K562 (cell line): ENCODE measurements at regions not wholly inside any gene's neighbourhood (a gene's known extent, or its start where the extent isn't known, plus 50 kb on each side); places are given as distances from the start of the nearest gene placed in this dataset.

ENCODE experiments used
- ATAC-seq: fragments of 200-7000 bp; cut with Tn5 transposase; 3 replicates; pipeline ENCODE4 v1.9.1; 2020; ENCODE audit warnings: moderate library complexity
- BruUV-seq: library from RNA; stranded (reverse); fragments of 400-500 nt; replicated peaks from 2 replicates; lab custom pipeline; 2021; lab: Mats Ljungman, UMichigan
- CTCF ChIA-PET: fragments of 300-600 bp; formaldehyde crosslinking; extraction: SDS; loops from one replicate; lab custom pipeline; 2021; ENCODE audit warnings: low intra/inter-chr PET ratio; lab: Yijun Ruan, JAX
- POLR2A ChIA-PET: fragments of 300-600, 350-650 bp; sonication (Branson Sonifier 250); formaldehyde crosslinking; extraction: SDS; loops from one replicate; lab custom pipeline; 2021; ENCODE audit warnings: antibody characterized with exemption, inconsistent platforms; lab: Yijun Ruan, JAX
- DNase-seq, 4 experiments: peaks; one replicate each; pipeline versions ENCODE4 v3.0.0 to v3.0.0-alpha.2; 2011 to 2018; ENCODE audit warnings: low spot score in 3 of 4, mixed read lengths in 3 of 4; ENCODE audit errors: extremely low read depth in 1 of 4
- FAIRE-seq: peaks from 2 replicates; lab custom pipeline; 2011; peaks lifted over from hg19 to GRCh38; lab: Jason Lieb, UNC
- H2AFZ ChIP-seq: 2 replicates; pipeline ENCODE4 v1.6.0; 2011; ENCODE audit warnings: low read depth, low read length, control low read depth, inconsistent platforms
- H3K27ac ChIP-seq: fragments of 200-600 bp; 3 replicates; pipeline ENCODE4 v1.8.0; 2011; ENCODE audit warnings: low read depth, mild to moderate bottlenecking, control low read depth, inconsistent platforms, low read length, moderate library complexity, mixed read lengths; ENCODE audit errors: extremely low read depth
- H3K27me3 ChIP-seq, 2 experiments: fragments of 300-600 bp in 1 of 2; 2 replicates in 1 of 2; 3 replicates in 1 of 2; pipeline versions ENCODE4 v1.6.0 to v1.8.0; 2011; ENCODE audit warnings: inconsistent platforms in 2 of 2, low read length in 2 of 2, mild to moderate bottlenecking in 1 of 2, mixed read lengths in 1 of 2, moderate library complexity in 1 of 2; ENCODE audit not compliant: control insufficient read depth in 2 of 2, insufficient read depth in 2 of 2
- H3K36me3 ChIP-seq: fragments of 300-600 bp; 3 replicates; pipeline ENCODE4 v1.8.0; 2011; ENCODE audit warnings: mild to moderate bottlenecking, low read length, inconsistent platforms; ENCODE audit not compliant: control insufficient read depth, insufficient read depth
- H3K4me1 ChIP-seq, 2 experiments: fragments of 200-600 bp in 1 of 2; replicated peaks in 1 of 2; 2 replicates in 1 of 2; 3 replicates in 1 of 2; pipeline versions ENCODE4 v1.5.1 to v1.8.0; 2011; ENCODE audit warnings: inconsistent platforms in 2 of 2, low read length in 2 of 2, mild to moderate bottlenecking in 1 of 2, mixed read lengths in 1 of 2, moderate library complexity in 1 of 2; ENCODE audit not compliant: control insufficient read depth in 2 of 2, insufficient read depth in 2 of 2
- H3K4me2 ChIP-seq: 2 replicates; pipeline ENCODE4 v1.6.1; 2011; ENCODE audit warnings: low read length, control low read depth, inconsistent platforms, mixed read lengths; ENCODE audit not compliant: insufficient read depth
- H3K4me3 ChIP-seq: fragments of 200-600 bp; sonication (generic), shearing (Covaris generic); 2 replicates; pipeline ENCODE4 v1.5.1; 2016; ENCODE audit warnings: control low read depth, inconsistent platforms
- H3K79me2 ChIP-seq: fragments of 200-600 bp; 3 replicates; pipeline ENCODE4 v1.8.0; 2011; ENCODE audit warnings: low read length, inconsistent platforms; ENCODE audit not compliant: control insufficient read depth, insufficient read depth
- H3K9ac ChIP-seq, 2 experiments: 2 replicates each; pipeline versions ENCODE4 v1.6.0 to v1.6.1; 2011; ENCODE audit warnings: low read depth in 2 of 2, low read length in 2 of 2, control low read depth in 1 of 2, inconsistent platforms in 1 of 2, mild to moderate bottlenecking in 1 of 2, mixed read lengths in 1 of 2; ENCODE audit not compliant: insufficient read depth in 1 of 2
- H3K9me1 ChIP-seq: one replicate; pipeline ENCODE4 v1.6.0; 2011; ENCODE audit warnings: inconsistent platforms, mild to moderate bottlenecking, low read length, moderate library complexity; ENCODE audit not compliant: control insufficient read depth, insufficient read depth
- H3K9me3 ChIP-seq: replicated peaks from 2 replicates; pipeline ENCODE4 v1.5.1; 2011; ENCODE audit warnings: low read depth, low read length, inconsistent platforms; ENCODE audit not compliant: control insufficient read depth, insufficient read depth
- H4K20me1 ChIP-seq: replicated peaks from 2 replicates; pipeline ENCODE4 v1.6.1; 2011; ENCODE audit warnings: low read length, inconsistent platforms, mixed read lengths; ENCODE audit not compliant: control insufficient read depth, insufficient read depth
- CHD2 ChIP-seq: IDR thresholded peaks from 2 replicates; pipeline ENCODE4 v1.6.1; 2011; ENCODE audit warnings: low read depth, low read length
- JUNB ChIP-seq: fragments of 450-650 bp; formaldehyde crosslinking; conservative IDR thresholded peaks from 2 replicates; pipeline ENCODE4 v1.4.0; 2020; ENCODE audit warnings: mild to moderate bottlenecking
- KAT7 ChIP-seq: sonication (generic); formaldehyde crosslinking; IDR thresholded peaks from 2 replicates; pipeline ENCODE4 v1.8.0; 2022; ENCODE audit warnings: missing genetic modification reagents, mild to moderate bottlenecking, borderline replicate concordance
- KLF13 ChIP-seq: fragments of 450-650 bp; IDR thresholded peaks from 2 replicates; pipeline ENCODE4 v1.6.1; 2016; ENCODE audit warnings: missing genetic modification characterization, low read depth, mild to moderate bottlenecking, missing compliant biosample characterization, moderate library complexity, borderline replicate concordance
- NCOA6 ChIP-seq: fragments of 450-650 bp; IDR thresholded peaks from 2 replicates; pipeline ENCODE4 v1.6.1; 2017; ENCODE audit warnings: mild to moderate bottlenecking
- TOE1 ChIP-seq, 2 experiments: fragments of 450-650 bp in 1 of 2; sonication (generic) in 1 of 2; formaldehyde crosslinking in 1 of 2; IDR thresholded peaks; 2 replicates each; pipeline versions ENCODE4 v1.7.1 to v1.8.0; 2016 to 2022; ENCODE audit warnings: borderline replicate concordance in 2 of 2, mild to moderate bottlenecking in 2 of 2, antibody characterized with exemption in 1 of 2, inconsistent platforms in 1 of 2, low read depth in 1 of 2, missing genetic modification reagents in 1 of 2, moderate library complexity in 1 of 2
- ZBTB40 ChIP-seq, 2 experiments: fragments of 450-650 bp in 1 of 2; sonication (generic) in 1 of 2; formaldehyde crosslinking in 1 of 2; IDR thresholded peaks; 2 replicates each; pipeline versions ENCODE4 v1.7.1 to v1.9.0; 2016 to 2022; ENCODE audit warnings: inconsistent platforms in 1 of 2, mild to moderate bottlenecking in 1 of 2, missing genetic modification reagents in 1 of 2
- ZNF12 ChIP-seq: sonication (generic); formaldehyde crosslinking; IDR thresholded peaks from 2 replicates; pipeline ENCODE4 v1.4.0; 2020; ENCODE audit warnings: mild to moderate bottlenecking, missing genetic modification reagents
- WGBS: fragments of 100-300 bp; shearing (Covaris generic); methylation state at CpG from one replicate; pipeline ENCODE4 v1.1.6; 2016; ENCODE audit warnings: low coverage, mixed read lengths; ENCODE audit not compliant: insufficient coverage; ENCODE audit errors: missing lambda C conversion rate; 5-methylcytosine and 5-hydroxymethylcytosine counted together
- in situ Hi-C: fragments of 300-500 bp; cut with MboI; formaldehyde crosslinking; loops from 4 replicates; pipeline ENCODE4 v1.15.0; 2018; ENCODE audit warnings: inconsistent platforms, mixed read lengths
- intact Hi-C: fragments of 100-400 bp; cut with micrococcal nuclease; formaldehyde crosslinking; loops from 2 replicates; pipeline ENCODE4 v1.14.2; 2022
- TF ChIP-seq, protein P1 (sequence below): fragments of 450-650 bp; IDR thresholded peaks from 2 replicates; pipeline ENCODE4 v1.6.1; 2016; ENCODE audit warnings: missing biosample characterization, missing genetic modification characterization

GRCh38 chr2:56587456-56587855, 403.7 kb downstream of the CCDC85A start (continued):
- TF ChIP-seq ZBTB40 (IDR thresholded peaks at IDR 0.05) (no peak), ZBTB40 (CRISPR knock-in tag; IDR thresholded peaks at IDR 0.05) (no peak)

DNA sequence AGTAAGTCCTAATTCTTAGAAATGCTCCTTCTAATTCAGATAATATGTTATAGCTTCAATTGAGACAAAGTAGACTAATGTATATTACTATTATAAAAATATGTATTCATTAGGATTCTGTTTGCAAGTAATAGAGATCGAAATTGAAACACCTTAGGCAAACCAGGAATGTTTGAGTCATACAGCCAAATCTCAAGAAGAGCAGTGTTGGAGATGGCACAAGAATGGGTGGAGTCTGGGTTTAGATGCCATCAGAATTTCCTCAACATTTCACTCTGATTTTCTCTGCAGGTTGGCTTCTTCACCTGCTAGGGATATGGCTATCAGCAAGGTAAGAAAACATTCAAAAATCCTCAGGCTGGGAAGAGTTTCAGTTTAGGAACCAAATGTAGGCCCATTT, 405.4 kb downstream of the CCDC85A start:
- in situ Hi-C loops (no loop called here), intact Hi-C loops (no loop called here)
- Histone ChIP-seq H2AFZ (no peak overlapping the region), H3K79me2 (no peaks in the 10 kb centered on the region), H4K20me1 (no peaks in the 10 kb centered on the region), H3K4me2 (no peak overlapping the region), H3K4me1 (no peaks in the 10 kb centered on the region), H3K4me3 (no peak overlapping the region), H3K27ac (no peak overlapping the region), H3K9me3 (no peaks in the 10 kb centered on the region), H3K9ac (no peak overlapping the region), H3K27me3 (no peaks in the 10 kb centered on the region), H3K36me3 (no peaks in the 10 kb centered on the region), H3K9me1 (no peaks in the 10 kb centered on the region)
- ChIA-PET CTCF (no interaction called here), POLR2A (no interaction called here)
- 0% methylated on average over 1 of the region's 1 CpG for WGBS
- DNase-seq: no peak
- no TSS peak for BruUV-seq
- ATAC-seq: no peak
- FAIRE-seq: no peak
- TF ChIP-seq KLF13 (no peak), ZNF12 (CRISPR knock-in tag) (no peak), JUNB (CRISPR knock-in tag) (no peak), TOE1 (IDR thresholded peaks at IDR 0.05; ENCODE audit: borderline replicate concordance) (no peak), TOE1 (CRISPR knock-in tag; IDR thresholded peaks at IDR 0.05; ENCODE audit: borderline replicate concordance, low read depth) (no peak), CHD2 (no peak), KAT7 (CRISPR knock-in tag) (no peak), NCOA6 (no peak)
- TF ChIP-seq, protein P1, sequence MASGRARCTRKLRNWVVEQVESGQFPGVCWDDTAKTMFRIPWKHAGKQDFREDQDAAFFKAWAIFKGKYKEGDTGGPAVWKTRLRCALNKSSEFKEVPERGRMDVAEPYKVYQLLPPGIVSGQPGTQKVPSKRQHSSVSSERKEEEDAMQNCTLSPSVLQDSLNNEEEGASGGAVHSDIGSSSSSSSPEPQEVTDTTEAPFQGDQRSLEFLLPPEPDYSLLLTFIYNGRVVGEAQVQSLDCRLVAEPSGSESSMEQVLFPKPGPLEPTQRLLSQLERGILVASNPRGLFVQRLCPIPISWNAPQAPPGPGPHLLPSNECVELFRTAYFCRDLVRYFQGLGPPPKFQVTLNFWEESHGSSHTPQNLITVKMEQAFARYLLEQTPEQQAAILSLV: no peak
